RPMI8226 (cell line): ENCODE measurements at regions not wholly inside any gene's neighbourhood (a gene's known extent, or its start where the extent isn't known, plus 50 kb on each side); places are given as distances from the start of the nearest gene placed in this dataset.
"Not testable (repeated sequence)": the region's sequence is repeated elsewhere in the genome, so short reads cannot be mapped to it uniquely, and the experiment has no call there.

ENCODE experiments used
- DNase-seq: peaks from one replicate; pipeline ENCODE4 v3.0.0-alpha.2; 2015

- no peak for DNase-seq
Observed at GRCh38 chrX:150058728-150059127, 120.4 kb upstream of the EOLA2 start.

- DNase-seq = no peak
Observed at GRCh38 chrX:150060406-150060805, 122.1 kb upstream of the EOLA2 start.

GRCh38 chrX:150062292-150063137 lies 124.2 kb upstream of the EOLA2 start:
- DNase-seq = no peak

- no peak for DNase-seq
Observed at GRCh38 chrX:150063138-150063518, 124.8 kb upstream of the EOLA2 start.

- DNase-seq = peak; percentile 37
Observed at GRCh38 chrX:150063674-150064073, 125.4 kb upstream of the EOLA2 start.

- DNase-seq = no peak
Observed at GRCh38 chrX:150074175-150074574, 135.9 kb upstream of the EOLA2 start.

- DNase-seq = no peak
Observed at GRCh38 chrX:150080497-150080896, 142.2 kb upstream of the EOLA2 start.

GRCh38 chrX:150081076-150081475 lies 142.8 kb upstream of the EOLA2 start:
- DNase-seq = no peak

GRCh38 chrX:150084496-150085229 lies 146.4 kb upstream of the EOLA2 start:
- no peak for DNase-seq

- no peak for DNase-seq
Observed at GRCh38 chrX:150085881-150086280, 147.6 kb upstream of the EOLA2 start.

GRCh38 chrX:150086371-150086770 lies 148.1 kb upstream of the EOLA2 start:
- DNase-seq = no peak

GRCh38 chrX:150087612-150088011 lies 149.3 kb upstream of the EOLA2 start:
- no peak for DNase-seq

GRCh38 chrX:150088042-150088441 lies 149.8 kb upstream of the EOLA2 start:
- no peak for DNase-seq

- no peak for DNase-seq
Observed at GRCh38 chrX:150088766-150089518, 150.7 kb upstream of the EOLA2 start.

GRCh38 chrX:150091300-150091699 lies 153.0 kb upstream of the EOLA2 start:
- DNase-seq = not testable (repeated sequence)

GRCh38 chrX:150092549-150092948 lies 154.3 kb upstream of the EOLA2 start:
- no peak for DNase-seq

- no peak for DNase-seq
Observed at GRCh38 chrX:150094375-150094774, 156.1 kb upstream of the EOLA2 start.

- DNase-seq = no peak
Observed at GRCh38 chrX:150094996-150095395, 156.7 kb upstream of the EOLA2 start.

- no peak for DNase-seq
Observed at GRCh38 chrX:150099316-150099715, 161.0 kb upstream of the EOLA2 start.

- no peak for DNase-seq
Observed at GRCh38 chrX:150100261-150100660, 162.0 kb upstream of the EOLA2 start.

- DNase-seq = no peak
Observed at GRCh38 chrX:150118476-150118875, 180.2 kb upstream of the EOLA2 start.

- DNase-seq = no peak
Observed at GRCh38 chrX:150119323-150119722, 181.0 kb upstream of the EOLA2 start.

- DNase-seq = not testable (repeated sequence)
Observed at GRCh38 chrX:150125045-150125444, 186.8 kb upstream of the EOLA2 start.

GRCh38 chrX:150127216-150127615 lies 188.9 kb upstream of the EOLA2 start:
- no peak for DNase-seq
